Right lobe of liver (tissue), 6 donors: ENCODE measurements at regions not wholly inside any gene's neighbourhood (a gene's known extent, or its start where the extent isn't known, plus 50 kb on each side); places are given as distances from the start of the nearest gene placed in this dataset.

Source experiments
- ATAC-seq, 4 donors: fragments of 200-7000 bp; cut with Tn5 transposase; one replicate each; pipeline ENCODE4 v1.9.1; 2020; ENCODE audit warnings: mild to moderate bottlenecking in 4 of 4, moderate library complexity in 4 of 4
- DNase-seq, 3 donors: peaks; one replicate each; pipeline ENCODE4 v3.0.0-alpha.2; 2020
- H3K27ac ChIP-seq, 3 donors: fragments of 200-600 bp; one replicate each; pipeline ENCODE4 v1.8.0; 2022
- H3K27me3 ChIP-seq, 2 donors: fragments of 200-600 bp; one replicate each; pipeline ENCODE4 v1.8.0; 2022
- H3K36me3 ChIP-seq, 4 donors: fragments of 200-600 bp; sonication (generic) in 1 of 4; one replicate each; pipeline versions ENCODE4 v1.5.1 to v1.8.0; 2017 to 2022; ENCODE audit warnings: control low read depth in 1 of 4
- H3K4me1 ChIP-seq, 4 donors: fragments of 200-600 bp; sonication (generic) in 1 of 4; one replicate each; pipeline versions ENCODE4 v1.5.1 to v1.8.0; 2017 to 2022; ENCODE audit warnings: control low read depth in 1 of 4
- H3K4me3 ChIP-seq, 3 donors: fragments of 200-600 bp; one replicate each; pipeline ENCODE4 v1.8.0; 2022
- H3K9me3 ChIP-seq, 4 donors: fragments of 200-600 bp; sonication (generic) in 1 of 4; one replicate each; pipeline versions ENCODE4 v1.5.1 to v1.8.0; 2017 to 2022; ENCODE audit warnings: control low read depth in 1 of 4
- CTCF ChIP-seq, 4 donors: fragments of 200-600 bp in 3 of 4; fragments of 450-650 bp in 1 of 4; IDR thresholded peaks; one replicate each; pipeline versions ENCODE4 v1.5.1 to v1.8.0; 2016 to 2022; ENCODE audit warnings: antibody characterized with exemption in 4 of 4, mild to moderate bottlenecking in 2 of 4
- POLR2A ChIP-seq: fragments of 450-650 bp; IDR thresholded peaks from one replicate; pipeline ENCODE4 v1.6.1; 2017; ENCODE audit warnings: antibody characterized with exemption, mild to moderate bottlenecking
- WGBS: methylation state at CpG from one replicate; pipeline ENCODE4 v1.1.6; 2018; ENCODE audit warnings: low coverage, low lambda C conversion rate; ENCODE audit not compliant: insufficient coverage; ENCODE audit errors: missing lambda C conversion rate; 5-methylcytosine and 5-hydroxymethylcytosine counted together
- intact Hi-C, 2 donors: fragments of 100-400 bp; cut with DNase I; formaldehyde crosslinking; loops; one replicate each; pipeline versions ENCODE4 v1.11.2 to v1.14.1; 2022
- donor health status: DM: no; HTN: yes; CAD: no.
- donor health status: DM: no; HTN: no; CAD: no.
- donor health status: DM: no; HTN: no; CAD: no.
- donor health status: DM: no; HTN: yes; CAD: no.
- donor health status: DM: no; HTN: yes; CAD: no.

- H3K27me3 ChIP-seq = no peaks in the 10 kb centered on the region
- ATAC-seq (no peak), DNase-seq (no peak)
- H3K27ac ChIP-seq = no peak overlapping the region
- H3K4me3 ChIP-seq = no peak overlapping the region
- no peaks in the 10 kb centered on the region for H3K36me3 ChIP-seq
- 64% methylated on average over 1 of the region's 1 CpG for WGBS
- no peak for TF ChIP-seq CTCF (IDR thresholded peaks at IDR 0.05)
- no peak for TF ChIP-seq POLR2A
- intact Hi-C loops = no loop called here
- no peaks in the 10 kb centered on the region for H3K4me1 ChIP-seq
- no peaks in the 10 kb centered on the region for H3K9me3 ChIP-seq
Observed at GRCh38 chr2:237196409-237196808, 110.7 kb downstream of the COPS8 start.

GRCh38 chr2:237196866-237197618, 111.4 kb downstream of the COPS8 start:
- no peak for ATAC-seq
- Histone ChIP-seq H3K27me3 (no peaks in the 10 kb centered on the region), H3K27ac (no peak overlapping the region), H3K9me3 (no peaks in the 10 kb centered on the region), H3K36me3 (no peaks in the 10 kb centered on the region), H3K4me1 (no peaks in the 10 kb centered on the region), H3K4me3 (no peak overlapping the region)
- WGBS = 61% methylated on average over 4 of the region's 6 CpGs
- TF ChIP-seq POLR2A = no peak
- no peak for TF ChIP-seq CTCF (IDR thresholded peaks at IDR 0.05)
- DNase-seq = no peak
- intact Hi-C loops = no loop called here

GRCh38 chr2:237198164-237198855, 112.6 kb downstream of the COPS8 start:
- 67% methylated on average over 2 of the region's 2 CpGs for WGBS
- Histone ChIP-seq H3K27ac (no peak overlapping the region), H3K4me3 (no peak overlapping the region), H3K4me1 (no peaks in the 10 kb centered on the region), H3K27me3 (no peaks in the 10 kb centered on the region), H3K9me3 (no peaks in the 10 kb centered on the region), H3K36me3 (no peaks in the 10 kb centered on the region)
- DNase-seq (no peak), ATAC-seq (no peak)
- intact Hi-C loops = no loop called here
- no peak for TF ChIP-seq CTCF (IDR thresholded peaks at IDR 0.05)

GRCh38 chr2:237199082-237199481, 113.4 kb downstream of the COPS8 start:
- intact Hi-C loops = no loop called here
- no peak for ATAC-seq

More at GRCh38 chr2:237199082-237199481, 113.4 kb downstream of the COPS8 start:
- H3K27me3 ChIP-seq = no peaks in the 10 kb centered on the region
- no peak overlapping the region for H3K27ac ChIP-seq
- H3K36me3 ChIP-seq = no peaks in the 10 kb centered on the region
- no peaks in the 10 kb centered on the region for H3K9me3 ChIP-seq
- no peak for TF ChIP-seq CTCF (IDR thresholded peaks at IDR 0.05)
- TF ChIP-seq POLR2A = no peak
- H3K4me3 ChIP-seq = no peak overlapping the region
- no peak for DNase-seq
- H3K4me1 ChIP-seq = no peaks in the 10 kb centered on the region
- 54% methylated on average over 1 of the region's 1 CpG for WGBS
